ENCODE measurements at regions not wholly inside any gene's neighbourhood (a gene's known extent, or its start where the extent isn't known, plus 50 kb on each side); places are given as distances from the start of the nearest gene placed in this dataset.
A peak's percentile ranks its signal among the peaks of the same experiment; 100 is the strongest.

- peaks cover 10 to 12% of the 10 kb centered on the region in 2 donors for H3K9me3 Mint-ChIP-seq
- DNase-seq (no peak), ATAC-seq (replicated peaks in 1 of 2) (no peak)
- no peaks in the 10 kb centered on the region for H3K27me3 Mint-ChIP-seq (ENCODE audit: low read depth)
- H3K27ac Mint-ChIP-seq, result no peak overlapping the region
- peaks cover 1 to 5% of the 10 kb centered on the region in 2 donors for H3K36me3 Mint-ChIP-seq (ENCODE audit: insufficient read depth in 2 of 2)
- no peak overlapping the region for H3K4me3 Mint-ChIP-seq
- H3K4me1 Mint-ChIP-seq (ENCODE audit: low read depth), result no peaks in the 10 kb centered on the region
These were observed 524.1 kb upstream of the FBXO33 start for GRCh38 chr14:39956372-39956771.

DNA sequence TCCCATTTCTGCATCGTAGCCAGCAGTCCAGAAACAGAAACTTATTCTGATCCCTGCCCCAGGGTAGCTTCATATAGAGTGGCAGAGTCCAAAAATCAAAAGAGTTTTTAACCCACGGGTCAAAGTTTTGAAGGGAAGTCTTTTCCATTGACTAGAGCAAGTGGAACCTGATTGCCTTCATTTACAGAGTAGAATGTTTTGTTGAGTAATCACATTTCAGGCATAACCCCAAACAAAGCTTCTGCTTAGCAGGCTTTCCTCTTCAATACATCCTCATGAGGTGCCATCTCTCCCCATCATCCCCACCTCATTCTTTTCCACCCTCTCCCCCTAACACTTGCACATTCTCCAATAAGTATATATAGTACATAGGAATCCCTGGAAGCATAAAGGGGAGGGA, 516.0 kb upstream of the FBXO33 start:
- Mint-ChIP-seq H3K27me3 (ENCODE audit: low read depth) (no peaks in the 10 kb centered on the region), H3K36me3 (ENCODE audit: insufficient read depth in 2 of 2) (peaks cover 0 to 4% of the 10 kb centered on the region in 2 donors), H3K4me3 (no peak overlapping the region), H3K4me1 (ENCODE audit: low read depth) (no peaks in the 10 kb centered on the region), H3K27ac (no peak overlapping the region), H3K9me3 (peaks cover 5 to 9% of the 10 kb centered on the region in 2 donors)
- DNase-seq, result no peak
- ATAC-seq (replicated peaks in 1 of 2), result no peak

DNA sequence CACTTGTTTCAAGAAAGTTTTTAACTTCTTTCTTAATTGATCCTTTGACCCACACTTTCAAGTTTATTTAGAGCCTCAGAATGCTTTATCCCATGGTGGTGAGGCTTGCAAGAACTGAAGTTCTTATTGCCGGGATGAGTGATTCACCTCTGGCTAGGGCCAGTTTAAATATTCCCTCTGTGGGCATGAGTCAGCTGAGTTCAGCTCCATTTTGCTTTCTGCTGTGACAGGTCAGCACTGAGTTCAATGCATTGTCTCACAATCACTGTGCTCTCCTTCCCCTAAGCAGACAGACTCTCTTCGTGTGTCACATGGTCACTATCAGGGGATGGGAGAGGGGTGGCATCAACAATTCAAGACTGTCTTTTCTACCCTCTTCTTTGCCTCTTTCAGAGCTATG, 514.6 kb upstream of the FBXO33 start:
- Mint-ChIP-seq H3K27me3 (ENCODE audit: low read depth) (no peaks in the 10 kb centered on the region), H3K4me3 (no peak overlapping the region), H3K36me3 (ENCODE audit: insufficient read depth in 2 of 2) (no peaks in the 10 kb centered on the region), H3K9me3 (peaks cover 3 to 4% of the 10 kb centered on the region in 2 donors), H3K27ac (no peak overlapping the region), H3K4me1 (ENCODE audit: low read depth) (no peaks in the 10 kb centered on the region)
- no peak for DNase-seq
- ATAC-seq (replicated peaks in 1 of 2), result no peak

DNA sequence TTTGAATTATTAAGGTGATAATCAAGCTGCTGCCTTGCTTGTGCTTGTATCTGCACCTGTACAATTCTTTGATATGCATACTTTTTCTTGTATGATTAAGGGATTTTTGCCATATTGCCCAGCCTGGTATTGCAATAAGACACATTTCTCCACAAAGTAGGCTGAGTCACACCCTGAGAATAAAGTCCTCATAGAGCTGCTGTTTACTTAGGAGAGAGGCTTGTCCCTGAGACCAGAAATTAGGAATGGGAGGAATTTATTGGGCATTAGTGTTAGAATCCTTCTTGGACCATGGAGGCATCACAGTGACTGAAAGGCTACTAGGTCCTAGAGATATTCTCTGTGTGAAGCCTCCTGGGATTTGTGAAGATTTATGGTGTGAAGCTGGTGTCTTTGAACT, 506.8 kb upstream of the FBXO33 start:
- Mint-ChIP-seq H3K9me3 (peaks cover 0 to 3% of the 10 kb centered on the region in 2 donors), H3K27me3 (ENCODE audit: low read depth) (no peaks in the 10 kb centered on the region), H3K36me3 (ENCODE audit: insufficient read depth in 2 of 2) (no peaks in the 10 kb centered on the region), H3K4me1 (ENCODE audit: low read depth) (no peaks in the 10 kb centered on the region), H3K4me3 (no peak overlapping the region), H3K27ac (no peak overlapping the region)
- DNase-seq, result no peak
- ATAC-seq (replicated peaks in 1 of 2), result no peak

- Mint-ChIP-seq H3K4me1 (ENCODE audit: low read depth) (no peaks in the 10 kb centered on the region), H3K36me3 (ENCODE audit: insufficient read depth in 2 of 2) (no peaks in the 10 kb centered on the region), H3K27me3 (ENCODE audit: low read depth) (no peaks in the 10 kb centered on the region), H3K27ac (peak overlapping the region; percentile 33), H3K4me3 (peak overlapping the region in 1 of 2 donors; percentile 10), H3K9me3 (no peaks in the 10 kb centered on the region)
- DNase-seq, result peak in 1 of 2 donors; percentile 3
- peak; percentile 83 to 91 for ATAC-seq (replicated peaks in 1 of 2)
These were observed 480.2 kb upstream of the FBXO33 start for GRCh38 chr14:39912192-39913100.

- no peaks in the 10 kb centered on the region for H3K36me3 Mint-ChIP-seq (ENCODE audit: insufficient read depth in 2 of 2)
- H3K4me1 Mint-ChIP-seq (ENCODE audit: low read depth), result no peaks in the 10 kb centered on the region
- no peaks in the 10 kb centered on the region for H3K27me3 Mint-ChIP-seq (ENCODE audit: low read depth)
- no peak overlapping the region for H3K27ac Mint-ChIP-seq
- ATAC-seq (replicated peaks in 1 of 2), result no peak
- peaks cover 8 to 9% of the 10 kb centered on the region in 2 donors for H3K9me3 Mint-ChIP-seq
- H3K4me3 Mint-ChIP-seq, result no peak overlapping the region
- no peak for DNase-seq
These were observed 465.4 kb upstream of the FBXO33 start for GRCh38 chr14:39897657-39898056.

GRCh38 chr14:39890026-39890425, 457.8 kb upstream of the FBXO33 start:
- H3K27me3 Mint-ChIP-seq (ENCODE audit: low read depth), result no peaks in the 10 kb centered on the region
- ATAC-seq (replicated peaks in 1 of 2) (no peak), DNase-seq (no peak)
- peaks cover 4 to 10% of the 10 kb centered on the region in 2 donors for H3K9me3 Mint-ChIP-seq
- H3K27ac Mint-ChIP-seq, result no peak overlapping the region
- H3K36me3 Mint-ChIP-seq (ENCODE audit: insufficient read depth in 2 of 2), result peaks cover 0 to 1% of the 10 kb centered on the region in 2 donors
- no peak overlapping the region for H3K4me3 Mint-ChIP-seq
- H3K4me1 Mint-ChIP-seq (ENCODE audit: low read depth), result no peaks in the 10 kb centered on the region

DNA sequence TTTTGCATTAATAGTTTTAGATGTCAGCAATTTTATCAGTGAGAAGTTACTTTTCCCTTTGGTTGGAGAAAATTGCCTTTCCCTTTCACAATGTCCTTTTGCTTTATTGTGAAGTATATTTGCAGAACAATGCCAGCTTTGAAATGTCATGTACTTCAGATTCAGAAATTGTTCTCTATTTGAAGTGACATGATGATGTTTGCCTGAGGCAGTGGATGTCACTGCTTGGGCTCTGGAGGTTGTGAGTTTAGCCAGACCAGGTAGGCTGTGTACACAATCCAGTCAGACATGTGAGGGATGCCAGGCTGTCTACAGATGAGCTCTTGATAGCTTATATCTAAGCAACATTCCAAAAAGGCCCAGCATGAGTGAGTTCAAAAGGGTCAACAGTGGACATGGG, 451.9 kb upstream of the FBXO33 start:
- no peak overlapping the region for H3K4me3 Mint-ChIP-seq
- ATAC-seq (replicated peaks in 1 of 2), result no peak
- H3K4me1 Mint-ChIP-seq (ENCODE audit: low read depth), result no peaks in the 10 kb centered on the region
- no peaks in the 10 kb centered on the region for H3K27me3 Mint-ChIP-seq (ENCODE audit: low read depth)
- DNase-seq, result no peak
- H3K27ac Mint-ChIP-seq, result no peak overlapping the region
- peaks cover 0 to 7% of the 10 kb centered on the region in 2 donors for H3K9me3 Mint-ChIP-seq
- H3K36me3 Mint-ChIP-seq (ENCODE audit: insufficient read depth in 2 of 2), result peaks cover 0 to 1% of the 10 kb centered on the region in 2 donors

DNA sequence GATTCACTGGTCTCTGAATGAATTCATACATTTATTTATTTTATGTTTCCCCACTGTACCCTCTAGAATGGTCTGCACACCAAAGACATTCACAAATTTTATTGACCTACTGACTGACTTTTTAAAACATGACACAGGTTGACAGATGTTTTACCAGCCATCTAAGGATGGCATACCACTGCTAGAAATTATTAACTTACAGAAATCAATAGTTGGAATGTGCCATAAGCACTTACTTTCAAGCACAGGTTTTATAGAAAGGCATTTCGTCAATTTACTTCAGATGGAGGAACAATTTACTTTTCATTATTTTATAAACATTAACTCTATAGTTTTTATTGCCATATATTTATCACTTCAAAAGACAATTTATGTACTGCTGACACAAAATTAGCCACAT, 448.7 kb upstream of the FBXO33 start:
- Mint-ChIP-seq H3K27ac (no peak overlapping the region), H3K36me3 (ENCODE audit: insufficient read depth in 2 of 2) (no peaks in the 10 kb centered on the region), H3K4me1 (ENCODE audit: low read depth) (no peaks in the 10 kb centered on the region), H3K9me3 (peaks cover 0 to 2% of the 10 kb centered on the region in 2 donors), H3K27me3 (ENCODE audit: low read depth) (no peaks in the 10 kb centered on the region), H3K4me3 (no peak overlapping the region)
- no peak for ATAC-seq (replicated peaks in 1 of 2)
- no peak for DNase-seq

GRCh38 chr14:39880106-39880695, 448.0 kb upstream of the FBXO33 start:
- no peak for ATAC-seq (replicated peaks in 1 of 2)
- no peaks in the 10 kb centered on the region for H3K36me3 Mint-ChIP-seq (ENCODE audit: insufficient read depth in 2 of 2)

GRCh38 chr14:39877577-39878190, 445.5 kb upstream of the FBXO33 start:
- Mint-ChIP-seq H3K4me1 (ENCODE audit: low read depth) (no peaks in the 10 kb centered on the region), H3K27ac (no peak overlapping the region), H3K9me3 (peaks cover 2 to 3% of the 10 kb centered on the region in 2 donors), H3K4me3 (no peak overlapping the region), H3K36me3 (ENCODE audit: insufficient read depth in 2 of 2) (no peaks in the 10 kb centered on the region), H3K27me3 (ENCODE audit: low read depth) (no peaks in the 10 kb centered on the region)
- ATAC-seq (replicated peaks in 1 of 2) (no peak), DNase-seq (no peak)

More at GRCh38 chr14:39880106-39880695, 448.0 kb upstream of the FBXO33 start:
- H3K4me1 Mint-ChIP-seq (ENCODE audit: low read depth), result no peaks in the 10 kb centered on the region
- no peak overlapping the region for H3K4me3 Mint-ChIP-seq
- no peak overlapping the region for H3K27ac Mint-ChIP-seq
- DNase-seq, result no peak
- no peaks in the 10 kb centered on the region for H3K27me3 Mint-ChIP-seq (ENCODE audit: low read depth)
- peaks cover 2 to 3% of the 10 kb centered on the region in 2 donors for H3K9me3 Mint-ChIP-seq

- Mint-ChIP-seq H3K4me3 (no peak overlapping the region), H3K27me3 (ENCODE audit: low read depth) (no peaks in the 10 kb centered on the region), H3K36me3 (ENCODE audit: insufficient read depth in 2 of 2) (no peaks in the 10 kb centered on the region), H3K4me1 (ENCODE audit: low read depth) (no peaks in the 10 kb centered on the region), H3K9me3 (peaks cover 2 to 3% of the 10 kb centered on the region in 2 donors), H3K27ac (no peak overlapping the region)
- ATAC-seq (replicated peaks in 1 of 2) (no peak), DNase-seq (no peak)
These were observed 444.7 kb upstream of the FBXO33 start for GRCh38 chr14:39876916-39877315.

DNA sequence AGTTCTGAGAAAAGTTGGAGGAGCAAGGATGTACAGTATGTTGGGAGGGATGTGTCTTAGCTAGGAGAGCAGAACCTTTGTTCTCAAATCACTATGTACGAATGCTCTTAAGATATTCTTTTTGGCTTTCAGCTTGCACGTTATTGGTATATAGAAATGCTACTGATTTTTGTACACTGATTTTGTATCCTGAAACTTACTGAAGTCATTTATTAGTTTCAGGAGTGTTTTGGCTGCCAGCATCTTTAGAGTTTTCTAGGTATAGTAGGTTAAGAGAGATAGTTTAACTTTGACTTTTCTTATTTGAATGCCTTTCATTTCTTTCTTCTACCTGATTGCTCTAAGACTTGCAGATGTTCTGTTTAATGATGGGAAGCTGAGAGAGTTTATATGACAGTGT, 442.8 kb upstream of the FBXO33 start:
- no peak overlapping the region for H3K27ac Mint-ChIP-seq
- H3K4me3 Mint-ChIP-seq, result no peak overlapping the region
- H3K27me3 Mint-ChIP-seq (ENCODE audit: low read depth), result no peaks in the 10 kb centered on the region
- H3K4me1 Mint-ChIP-seq (ENCODE audit: low read depth), result no peaks in the 10 kb centered on the region
- no peak for DNase-seq
- peaks cover 0 to 3% of the 10 kb centered on the region in 2 donors for H3K9me3 Mint-ChIP-seq
- no peaks in the 10 kb centered on the region for H3K36me3 Mint-ChIP-seq (ENCODE audit: insufficient read depth in 2 of 2)
- no peak for ATAC-seq (replicated peaks in 1 of 2)
